Bone marrow (tissue), 2 donors: ENCODE measurements at regions not wholly inside any gene's neighbourhood (a gene's known extent, or its start where the extent isn't known, plus 50 kb on each side); places are given as distances from the start of the nearest gene placed in this dataset.

ENCODE experiments used
- DNase-seq, 2 donors: peaks; one replicate each; lab custom pipeline; 2025; lab: John Stamatoyannopoulos, UW

GRCh38 chr3:15952543-15953175 is 154.9 kb upstream of the ANKRD28 start:
- DNase-seq, result no peak

GRCh38 chr3:15953841-15954240 is 156.1 kb upstream of the ANKRD28 start:
- no peak for DNase-seq

- no peak for DNase-seq
Observed at GRCh38 chr3:15955968-15956367, 158.2 kb upstream of the ANKRD28 start.

GRCh38 chr3:15958692-15959433 is 161.1 kb upstream of the ANKRD28 start:
- DNase-seq, result no peak

- no peak for DNase-seq
Observed at GRCh38 chr3:15959434-15959811, 161.6 kb upstream of the ANKRD28 start.

GRCh38 chr3:15964605-15965442 is 167.0 kb upstream of the ANKRD28 start:
- DNase-seq, result peak in 1 of 2 donors; percentile 23

GRCh38 chr3:15967577-15967976 is 169.8 kb upstream of the ANKRD28 start:
- DNase-seq, result no peak

- no peak for DNase-seq
Observed at GRCh38 chr3:15969874-15970640, 172.3 kb upstream of the ANKRD28 start.

- DNase-seq, result no peak
Observed at GRCh38 chr3:15973414-15973813, 175.6 kb upstream of the ANKRD28 start.

GRCh38 chr3:15973940-15974339 is 176.2 kb upstream of the ANKRD28 start:
- no peak for DNase-seq

- no peak for DNase-seq
Observed at GRCh38 chr3:15974647-15975046, 176.9 kb upstream of the ANKRD28 start.

GRCh38 chr3:15976524-15976923 is 178.7 kb upstream of the ANKRD28 start:
- no peak for DNase-seq

- no peak for DNase-seq
Observed at GRCh38 chr3:15977090-15977489, 179.3 kb upstream of the ANKRD28 start.

GRCh38 chr3:15977598-15978232 is 179.9 kb upstream of the ANKRD28 start:
- no peak for DNase-seq

GRCh38 chr3:15978801-15979200 is 181.0 kb upstream of the ANKRD28 start:
- no peak for DNase-seq

GRCh38 chr3:15979495-15979894 is 181.7 kb upstream of the ANKRD28 start:
- no peak for DNase-seq

- DNase-seq, result no peak
Observed at GRCh38 chr3:15979900-15980299, 182.1 kb upstream of the ANKRD28 start.

- DNase-seq, result no peak
Observed at GRCh38 chr3:15982243-15982642, 184.5 kb upstream of the ANKRD28 start.

GRCh38 chr3:15982667-15983196 is 185.0 kb upstream of the ANKRD28 start:
- DNase-seq, result no peak

GRCh38 chr3:15983232-15983631 is 185.5 kb upstream of the ANKRD28 start:
- no peak for DNase-seq

- no peak for DNase-seq
Observed at GRCh38 chr3:15983693-15984092, 185.9 kb upstream of the ANKRD28 start.
